A549 (cell line): ENCODE measurements at regions not wholly inside any gene's neighbourhood (a gene's known extent, or its start where the extent isn't known, plus 50 kb on each side); places are given as distances from the start of the nearest gene placed in this dataset.

Experiments
- ATAC-seq, 2 experiments: fragments of 200-7000 bp in 1 of 2; fragments of >200 bp in 1 of 2; cut with Nextera tagmentation in 1 of 2; cut with Tn5 transposase in 1 of 2; 3 replicates each; pipeline versions ENCODE4 v1.8.0 to v1.9.1; 2018 to 2020; ENCODE audit warnings: mild to moderate bottlenecking in 1 of 2, moderate library complexity in 1 of 2
- CTCF ChIA-PET: fragments of 300-600 bp; sonication (Branson Sonifier 250); formaldehyde crosslinking; extraction: SDS; loops from one replicate; lab custom pipeline; 2021; ENCODE audit warnings: antibody characterized with exemption, inconsistent platforms; lab: Yijun Ruan, JAX
- POLR2A ChIA-PET: fragments of 350-600 bp; formaldehyde crosslinking; extraction: SDS; loops from one replicate; lab custom pipeline; 2021; ENCODE audit warnings: antibody characterized with exemption, inconsistent platforms; lab: Yijun Ruan, JAX
- DNase-seq, 2 experiments: peaks; one replicate each; pipeline versions ENCODE4 v3.0.0 to v3.0.0-alpha.2; 2011 to 2016; ENCODE audit warnings: low read depth in 1 of 2, low spot score in 1 of 2
- FAIRE-seq: peaks from 2 replicates; lab custom pipeline; 2011; peaks lifted over from hg19 to GRCh38; lab: Jason Lieb, UNC
- H3K27ac ChIP-seq, 2 experiments: fragments of >200 bp; sonication (Bioruptor Twin); formaldehyde crosslinking; 3 replicates each; pipeline ENCODE4 v1.5.1; 2016 to 2017
- H3K4me1 ChIP-seq: fragments of >200 bp; sonication (Bioruptor Twin); formaldehyde crosslinking; 3 replicates; pipeline ENCODE4 v1.6.1; 2016
- H3K4me2 ChIP-seq: fragments of >200 bp; sonication (Bioruptor Twin); formaldehyde crosslinking; 3 replicates; pipeline ENCODE4 v1.6.1; 2016
- H3K4me3 ChIP-seq: fragments of >200 bp; sonication (Bioruptor Twin); formaldehyde crosslinking; 3 replicates; pipeline ENCODE4 v1.5.1; 2016
- H3K9me3 ChIP-seq: fragments of >200 bp; sonication (Bioruptor Twin); formaldehyde crosslinking; 3 replicates; pipeline ENCODE4 v1.6.1; 2016
- BCL3 ChIP-seq: fragments of >200 bp; sonication (Bioruptor Twin); formaldehyde crosslinking; IDR thresholded peaks from 3 replicates; pipeline ENCODE4 v1.6.1; 2016
- BHLHE40 ChIP-seq: IDR thresholded peaks from 2 replicates; pipeline ENCODE4 v1.6.1; 2012; ENCODE audit warnings: low read depth, low read length, inconsistent platforms
- CHD2 ChIP-seq: fragments of 150-350 bp; IDR thresholded peaks from 2 replicates; pipeline ENCODE4 v1.6.1; 2014; ENCODE audit warnings: low read length; ENCODE audit not compliant: partially characterized antibody
- CHD4 ChIP-seq: fragments of 200-600 bp; sonication (generic); IDR thresholded peaks from 2 replicates; pipeline ENCODE4 v1.6.1; 2016; ENCODE audit warnings: antibody characterized with exemption, mild to moderate bottlenecking, borderline replicate concordance
- E2F6 ChIP-seq: IDR thresholded peaks from 2 replicates; pipeline ENCODE4 v1.6.1; 2012; ENCODE audit warnings: low read depth, borderline replicate concordance
- EHF ChIP-seq: fragments of 250-450 bp; sonication (Bioruptor Pico); IDR thresholded peaks from 2 replicates; pipeline ENCODE4 v1.5.0; 2020; ENCODE audit warnings: mild to moderate bottlenecking
- FOSB ChIP-seq: fragments of 250-450 bp; sonication (Bioruptor Pico); IDR thresholded peaks from 2 replicates; pipeline ENCODE4 v1.5.0; 2020; ENCODE audit warnings: mild to moderate bottlenecking, moderate library complexity
- GATA3 ChIP-seq: IDR thresholded peaks from 2 replicates; pipeline ENCODE4 v1.6.1; 2012; ENCODE audit warnings: borderline replicate concordance
- HMGXB4 ChIP-seq: fragments of 250-450 bp; sonication (Bioruptor Pico); IDR thresholded peaks from 2 replicates; pipeline ENCODE4 v1.5.0; 2021; ENCODE audit warnings: mild to moderate bottlenecking, moderate library complexity, borderline replicate concordance
- HOXA7 ChIP-seq: fragments of 250-450 bp; sonication (Bioruptor Pico); IDR thresholded peaks from 2 replicates; pipeline ENCODE4 v1.5.0; 2020; ENCODE audit warnings: mild to moderate bottlenecking, moderate library complexity
- HOXB13 ChIP-seq: fragments of 250-450 bp; sonication (Bioruptor Pico); IDR thresholded peaks from 2 replicates; pipeline ENCODE4 v1.5.0; 2020; ENCODE audit warnings: low read depth, mild to moderate bottlenecking, moderate library complexity
- JUN ChIP-seq, 2 experiments: fragments of >200 bp; sonication (Bioruptor Twin); formaldehyde crosslinking; IDR thresholded peaks; 2 replicates in 1 of 2; 3 replicates in 1 of 2; pipeline ENCODE4 v1.6.1; 2016 to 2017
- JUNB ChIP-seq: fragments of >200 bp; sonication (Bioruptor Twin); formaldehyde crosslinking; IDR thresholded peaks from 2 replicates; pipeline ENCODE4 v1.6.1; 2016
- MAFK ChIP-seq: fragments of 450-650 bp; IDR thresholded peaks from 2 replicates; pipeline ENCODE4 v1.6.1; 2014; ENCODE audit not compliant: partially characterized antibody
- MAX ChIP-seq: IDR thresholded peaks from 2 replicates; pipeline ENCODE4 v1.6.1; 2012
- POLR2A ChIP-seq: IDR thresholded peaks from 2 replicates; pipeline ENCODE4 v1.6.1; 2012; ENCODE audit warnings: mild to moderate bottlenecking, low read length
- POLR2AphosphoS2 ChIP-seq: conservative IDR thresholded peaks from 2 replicates; pipeline ENCODE4 v1.6.1; 2012; ENCODE audit warnings: low read length, improper control_type of control experiment, inconsistent platforms
- RAD21 ChIP-seq, 2 experiments: fragments of >200 bp in 1 of 2; sonication (Bioruptor Twin) in 1 of 2; formaldehyde crosslinking in 1 of 2; IDR thresholded peaks in 1 of 2; conservative IDR thresholded peaks in 1 of 2; 2 replicates in 1 of 2; 3 replicates in 1 of 2; pipeline ENCODE4 v1.6.1; 2012 to 2018; ENCODE audit warnings: inconsistent platforms in 1 of 2
- RCOR1 ChIP-seq: fragments of 150-350 bp; IDR thresholded peaks from 2 replicates; pipeline ENCODE4 v1.6.1; 2014; ENCODE audit warnings: antibody characterized with exemption, low read length, low read depth
- REST ChIP-seq: fragments of 200-600 bp; sonication (generic); IDR thresholded peaks from 2 replicates; pipeline ENCODE4 v1.6.1; 2016; ENCODE audit warnings: antibody characterized with exemption, mild to moderate bottlenecking, moderate library complexity
- TP53 ChIP-seq: fragments of 250-450 bp; sonication (Bioruptor Pico); IDR thresholded peaks from 2 replicates; pipeline ENCODE4 v1.5.0; 2021; ENCODE audit warnings: mild to moderate bottlenecking, moderate library complexity
- WGBS: methylation state at CpG from one replicate; pipeline ENCODE4 v1.1.6; 2017; ENCODE audit errors: missing lambda C conversion rate; 5-methylcytosine and 5-hydroxymethylcytosine counted together

- no peak for ATAC-seq
Observed at GRCh38 chr20:11437090-11437489, 480.6 kb upstream of the BTBD3 start.

GRCh38 chr20:11437611-11438380, 479.9 kb upstream of the BTBD3 start:
- ChIA-PET POLR2A (no interaction called here), CTCF (interaction anchor here (0.8 to 1.2 kb wide), 3 partner anchors 9 to 20 kb away, joined by 3 to 4 read pairs (median 3); no protein-coding TSS in a partner anchor)
- Histone ChIP-seq H3K4me2 (no peak overlapping the region), H3K4me1 (no peaks in the 10 kb centered on the region), H3K9me3 (peaks cover 31% of the 10 kb centered on the region), H3K4me3 (no peak overlapping the region), H3K27ac (no peak overlapping the region)
- FAIRE-seq (peak; percentile 67), ATAC-seq (no peak), DNase-seq (no peak)
- WGBS: 93% methylated on average over 5 of the region's 5 CpGs
- TF ChIP-seq JUNB: no peak
- TF ChIP-seq E2F6: no peak
- no peak for TF ChIP-seq JUN (IDR thresholded peaks at IDR 0.05)
- TF ChIP-seq MAFK: no peak
- no peak for TF ChIP-seq TP53 (CRISPR knock-in tag)
- no peak for TF ChIP-seq BCL3
- no peak for TF ChIP-seq BHLHE40
- no peak for TF ChIP-seq HOXA7 (CRISPR knock-in tag)
- TF ChIP-seq POLR2A: no peak
- no peak for TF ChIP-seq FOSB (CRISPR knock-in tag)

More at GRCh38 chr20:11437090-11437489, 480.6 kb upstream of the BTBD3 start:
- Histone ChIP-seq H3K4me2 (no peak overlapping the region), H3K4me3 (no peak overlapping the region), H3K9me3 (peaks cover 31% of the 10 kb centered on the region), H3K27ac (no peak overlapping the region), H3K4me1 (no peaks in the 10 kb centered on the region)
- ChIA-PET POLR2A (no interaction called here), CTCF (interaction anchor here (0.9 to 1.2 kb wide), 2 partner anchors 9 to 21 kb away, joined by 3 to 4 read pairs; no protein-coding TSS in a partner anchor)
- no peak for FAIRE-seq
- TF ChIP-seq HOXB13 (CRISPR knock-in tag) (no peak), REST (no peak), RCOR1 (no peak), POLR2AphosphoS2 (no peak), TP53 (CRISPR knock-in tag) (no peak), GATA3 (no peak), MAFK (no peak), HMGXB4 (CRISPR knock-in tag) (no peak), RAD21 (conservative IDR thresholded peaks at IDR 0.05 in 1 of 2, IDR thresholded peaks at IDR 0.05 in 1 of 2) (no peak), CHD4 (no peak), EHF (CRISPR knock-in tag) (no peak), CHD2 (no peak), MAX (no peak)
- WGBS: 24% methylated on average over 3 of the region's 3 CpGs
- DNase-seq: no peak
